Fibroblast of the conjunctiva (primary cell): ENCODE measurements at regions not wholly inside any gene's neighbourhood (a gene's known extent, or its start where the extent isn't known, plus 50 kb on each side); places are given as distances from the start of the nearest gene placed in this dataset.
"Not testable (repeated sequence)": the region's sequence is repeated elsewhere in the genome, so short reads cannot be mapped to it uniquely, and the experiment has no call there.

ENCODE experiments used
- DNase-seq: peaks from one replicate; pipeline ENCODE4 v3.0.0-alpha.2; 2010; ENCODE audit warnings: low read depth

DNA sequence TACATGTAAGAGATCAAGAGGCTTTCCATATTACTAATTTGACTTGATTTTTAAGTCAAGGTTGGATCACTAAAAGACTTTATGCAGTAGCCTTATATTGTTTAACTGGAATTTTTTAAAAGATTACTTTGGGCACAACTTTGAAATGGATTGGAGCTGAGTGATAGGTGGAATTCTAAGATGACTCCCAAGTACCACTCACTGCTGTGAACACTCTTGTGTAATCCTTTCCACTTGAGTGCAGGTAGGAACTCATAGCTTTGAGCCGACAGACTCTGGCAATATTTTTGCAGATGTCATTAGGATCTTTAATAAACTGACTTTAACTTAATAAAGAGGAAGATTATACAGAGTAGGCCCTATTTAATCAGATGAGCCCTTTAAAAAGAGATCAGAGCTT lies 831.1 kb upstream of the NCAM2 start:
- no peak for DNase-seq

- no peak for DNase-seq
Measured at GRCh38 chr21:20169812-20170576, 828.2 kb upstream of the NCAM2 start.

- no peak for DNase-seq
Measured at GRCh38 chr21:20186186-20186585, 812.0 kb upstream of the NCAM2 start.

DNA sequence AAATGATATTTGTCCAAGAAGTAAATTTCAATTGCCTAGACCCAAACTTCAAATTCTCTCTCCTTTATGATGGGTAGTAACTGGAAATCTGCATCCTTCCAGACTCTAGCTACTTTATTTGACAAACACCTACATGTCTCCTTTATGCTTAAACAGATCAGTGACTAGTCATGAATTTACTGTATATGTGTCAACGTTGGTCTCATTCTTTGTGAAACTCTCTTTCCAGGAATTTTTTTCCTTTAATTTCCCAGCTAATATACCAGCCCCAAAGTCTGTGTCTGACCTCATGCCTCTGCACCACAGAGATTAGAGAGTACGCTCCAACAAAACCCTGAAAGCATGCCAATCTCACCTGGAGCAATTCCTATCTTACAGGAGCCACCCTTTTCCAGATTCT lies 811.2 kb upstream of the NCAM2 start:
- no peak for DNase-seq

DNA sequence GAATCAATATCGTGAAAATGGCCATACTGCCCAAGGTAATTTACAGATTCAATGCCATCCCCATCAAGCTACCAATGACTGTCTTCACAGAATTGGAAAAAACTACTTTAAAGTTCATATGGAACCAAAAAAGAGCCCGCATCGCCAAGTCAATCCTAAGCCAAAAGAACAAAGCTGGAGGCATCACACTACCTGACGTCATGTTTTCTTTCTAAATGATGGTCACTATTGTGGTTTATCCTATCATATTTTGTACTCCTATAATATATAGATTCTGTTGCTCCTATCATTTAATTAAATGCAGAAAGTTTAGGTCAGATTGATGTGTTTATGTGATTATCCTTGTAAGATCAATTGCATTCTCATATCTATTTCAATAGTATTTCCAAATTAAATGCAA lies 796.9 kb upstream of the NCAM2 start:
- DNase-seq, result not testable (repeated sequence)

- DNase-seq, result no peak
Measured at GRCh38 chr21:20207335-20207734, 790.9 kb upstream of the NCAM2 start.

- DNase-seq, result no peak
Measured at GRCh38 chr21:20215959-20216358, 782.2 kb upstream of the NCAM2 start.

- DNase-seq, result no peak
Measured at GRCh38 chr21:20220586-20220985, 777.6 kb upstream of the NCAM2 start.

DNA sequence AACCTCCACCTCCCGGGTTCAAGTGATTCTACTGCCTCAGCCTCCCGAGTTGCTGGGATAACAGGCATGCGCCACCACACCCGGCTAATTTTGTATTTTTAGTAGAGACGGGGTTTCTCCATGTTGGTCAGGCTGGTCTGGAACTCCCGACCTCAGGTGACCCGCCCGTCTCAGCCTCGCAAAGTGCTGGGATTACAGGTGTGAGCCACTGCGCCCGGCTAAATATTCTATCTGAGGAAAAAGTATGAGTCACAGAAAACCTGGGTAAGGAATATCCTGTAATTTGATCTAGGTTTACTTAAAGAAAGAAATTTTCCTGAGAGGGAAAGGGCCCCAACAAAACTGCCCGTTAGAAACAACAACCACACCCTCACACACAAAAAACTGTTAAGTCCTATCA lies 776.2 kb upstream of the NCAM2 start:
- not testable (repeated sequence) for DNase-seq

GRCh38 chr21:20236649-20237048 lies 761.6 kb upstream of the NCAM2 start:
- not testable (repeated sequence) for DNase-seq

GRCh38 chr21:20249401-20249800 lies 748.8 kb upstream of the NCAM2 start:
- no peak for DNase-seq

DNA sequence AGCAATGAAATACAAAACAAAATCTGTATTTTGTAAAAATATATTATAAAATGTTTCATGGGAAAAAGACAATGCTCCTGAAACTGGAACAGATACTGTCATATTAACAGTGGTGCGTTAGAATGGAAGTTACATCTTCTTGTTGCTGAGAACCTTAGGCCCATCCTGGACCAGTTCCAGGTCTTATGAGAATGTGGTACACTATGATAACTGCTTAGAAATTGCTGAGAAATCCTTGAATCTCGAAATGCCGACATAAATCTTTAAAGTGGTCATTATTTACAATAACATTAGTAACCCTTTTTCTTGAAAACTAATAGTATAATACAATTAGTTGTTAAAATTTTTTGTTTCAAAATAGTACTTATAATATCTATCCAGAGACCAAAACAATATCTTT lies 747.9 kb upstream of the NCAM2 start:
- no peak for DNase-seq

GRCh38 chr21:20253261-20253660 lies 744.9 kb upstream of the NCAM2 start:
- DNase-seq, result no peak

DNA sequence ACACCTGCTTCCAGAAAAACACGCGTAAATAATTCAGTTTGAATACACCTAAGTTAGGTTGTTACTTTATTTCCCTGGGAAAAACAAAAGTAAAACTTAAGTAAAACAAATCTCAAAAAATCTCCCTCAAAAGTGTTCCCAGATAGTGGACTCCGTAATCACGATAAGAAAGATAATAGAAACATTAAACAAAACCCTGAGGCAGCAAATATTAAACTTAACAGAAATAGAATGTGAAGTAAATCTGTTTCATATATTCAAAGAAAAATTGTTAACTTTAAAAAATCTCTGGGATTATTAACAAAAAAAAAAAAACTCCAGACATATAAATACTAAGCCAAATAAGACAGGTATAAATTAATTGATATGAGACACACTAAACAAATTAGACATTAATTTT lies 743.2 kb upstream of the NCAM2 start:
- no peak for DNase-seq

DNA sequence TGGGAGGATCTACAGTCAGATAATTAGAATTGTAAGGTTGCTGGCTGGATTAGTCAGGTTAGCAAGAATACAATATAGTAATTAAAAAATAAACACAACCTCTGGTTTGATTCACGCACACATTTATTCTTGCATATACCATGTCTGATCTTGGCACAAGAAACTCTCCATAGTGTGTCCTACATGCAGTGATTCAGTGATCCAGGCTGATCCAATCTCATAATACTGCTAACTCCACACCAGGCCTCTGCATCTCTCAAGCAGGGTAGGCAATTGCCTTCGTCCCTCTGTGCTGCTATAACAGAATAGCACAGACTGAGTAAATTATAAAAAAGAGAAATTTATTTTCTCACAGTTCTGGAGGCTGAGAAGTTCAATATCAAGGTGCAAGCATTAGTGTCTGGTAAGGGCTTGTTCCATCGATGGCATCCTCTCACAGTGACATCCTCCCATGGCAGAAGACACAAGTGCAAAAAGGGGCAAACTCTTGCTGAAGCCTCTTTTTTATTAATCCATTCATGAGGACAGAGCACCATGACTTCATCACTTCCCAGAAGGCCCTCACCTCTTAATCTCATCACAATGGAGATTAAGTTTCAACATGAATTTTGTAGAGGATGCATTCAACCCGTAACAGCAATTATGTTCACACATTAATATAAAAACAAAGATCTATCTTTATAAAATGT lies 741.0 kb upstream of the NCAM2 start:
- DNase-seq, result no peak

DNA sequence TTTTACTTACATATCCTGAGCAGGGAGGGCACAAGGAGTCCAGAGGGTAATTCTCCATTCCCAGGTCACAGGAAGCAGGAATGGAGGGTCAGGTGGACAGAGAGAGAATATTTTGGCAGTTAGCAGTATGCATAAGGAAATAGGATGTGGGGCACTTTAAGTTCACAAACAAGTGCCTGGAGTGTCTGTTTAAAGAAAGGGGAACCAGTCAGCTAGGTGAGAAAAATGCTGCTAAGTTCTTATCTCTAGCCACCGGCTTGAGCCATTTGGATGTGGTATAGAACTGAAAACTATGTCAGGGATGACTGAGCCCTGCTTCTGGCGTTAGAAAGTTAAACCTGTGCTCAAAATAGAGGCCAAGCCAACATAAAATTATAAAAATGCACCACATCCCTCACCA lies 739.7 kb upstream of the NCAM2 start:
- no peak for DNase-seq

DNA sequence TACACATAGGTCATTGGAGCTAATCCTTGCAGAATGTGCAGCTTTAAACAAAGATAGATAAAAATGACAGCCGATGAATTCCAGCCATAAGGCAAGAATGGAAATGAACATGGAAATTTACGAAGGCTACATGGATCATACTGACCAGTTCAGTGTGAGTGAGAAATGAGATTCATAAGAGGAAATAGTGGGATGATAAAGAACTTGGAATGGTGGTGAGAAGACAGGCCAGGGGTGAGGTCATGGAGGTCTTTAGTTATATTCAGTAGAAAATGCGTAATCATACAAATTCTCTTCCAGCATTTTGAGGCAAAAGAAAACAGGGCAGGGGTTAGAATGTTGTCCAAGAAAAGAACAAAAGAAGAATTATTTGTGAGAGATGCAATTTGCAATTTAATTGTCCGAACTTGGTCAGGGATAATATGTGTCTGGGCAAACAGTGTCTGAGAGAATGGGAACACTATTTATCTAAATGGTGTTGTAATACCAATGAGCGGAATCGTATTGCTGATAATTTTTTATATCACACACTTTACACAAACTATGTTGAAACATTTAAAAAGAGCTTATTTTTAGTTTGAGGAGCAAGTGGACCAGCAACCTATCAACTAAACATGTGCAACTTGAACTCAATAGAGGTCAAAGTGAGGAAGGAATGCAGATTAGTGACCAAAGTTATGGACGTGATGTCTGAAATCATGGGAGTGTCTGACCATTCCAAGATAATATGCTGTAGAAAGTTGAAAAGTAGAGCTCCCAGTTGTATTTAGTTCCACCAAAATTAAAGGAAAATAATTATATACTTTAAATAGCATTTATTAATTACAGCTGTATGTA lies 739.0 kb upstream of the NCAM2 start:
- no peak for DNase-seq

DNA sequence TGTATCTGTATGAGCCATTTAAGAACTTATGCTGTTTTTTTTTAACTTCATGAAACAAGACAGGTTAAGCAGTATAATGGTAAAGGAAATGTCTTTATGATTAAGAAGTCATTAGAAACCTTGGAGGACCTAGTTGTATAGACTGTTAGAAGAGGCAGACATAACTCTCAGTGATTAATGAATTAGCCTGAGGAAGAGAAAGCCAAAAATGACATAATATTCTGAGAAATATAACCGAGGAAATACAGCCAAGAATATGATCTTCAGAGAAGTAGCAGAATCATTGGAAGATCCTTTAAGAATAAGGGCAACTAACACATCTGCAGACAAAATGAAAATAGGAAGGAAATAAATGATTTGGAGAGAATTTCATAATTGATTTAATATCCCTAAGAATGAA lies 738.1 kb upstream of the NCAM2 start:
- no peak for DNase-seq

- no peak for DNase-seq
Measured at GRCh38 chr21:20261364-20261763, 736.8 kb upstream of the NCAM2 start.

DNA sequence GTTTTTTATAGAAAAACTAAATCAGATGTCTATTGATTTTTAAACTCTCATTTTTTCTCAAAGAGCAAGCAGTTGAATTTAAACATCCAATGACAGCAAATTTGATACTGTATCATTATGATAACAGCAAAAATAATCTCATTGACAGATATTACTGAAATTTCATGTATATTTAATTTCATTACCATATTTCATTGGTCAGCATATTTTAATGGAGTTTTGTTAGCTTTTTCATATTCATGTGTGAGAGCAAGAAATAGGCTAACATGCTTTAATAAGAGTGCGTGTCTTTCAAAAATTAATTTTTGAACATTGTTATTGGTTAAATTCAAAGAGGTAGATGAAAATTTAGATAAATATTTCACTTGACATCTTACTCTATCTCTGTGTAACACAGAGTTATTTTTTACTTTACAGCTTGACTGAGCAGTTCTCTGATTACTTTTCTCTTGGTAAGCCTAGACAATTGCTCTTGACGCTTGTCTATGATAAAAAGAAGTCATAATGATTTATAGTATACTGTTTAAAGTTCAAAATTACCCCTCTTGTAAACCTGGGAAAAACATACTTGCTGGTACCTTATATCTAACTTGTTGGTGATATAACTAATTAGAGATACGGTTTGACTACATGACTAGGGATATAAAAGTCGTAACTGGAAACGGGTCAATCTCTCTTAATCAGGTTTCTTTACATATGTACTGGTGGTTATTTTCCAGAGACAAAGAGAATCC lies 732.3 kb upstream of the NCAM2 start:
- DNase-seq, result no peak

DNA sequence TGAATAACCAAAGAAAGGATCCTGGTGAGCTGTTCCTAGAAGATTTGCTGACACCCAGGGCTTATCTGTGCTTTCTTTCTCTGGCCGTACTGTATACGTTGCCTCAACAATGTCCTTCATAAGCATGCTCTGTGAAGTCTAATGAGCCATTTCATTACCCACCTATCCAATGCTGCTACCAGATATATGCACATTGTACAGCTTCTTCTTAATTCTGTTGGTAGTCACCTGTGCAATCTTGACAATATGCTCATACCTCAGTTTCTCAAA lies 731.8 kb upstream of the NCAM2 start:
- DNase-seq, result no peak

GRCh38 chr21:20270365-20271055 lies 727.7 kb upstream of the NCAM2 start:
- DNase-seq, result no peak
